ENCODE measurements at regions not wholly inside any gene's neighbourhood (a gene's known extent, or its start where the extent isn't known, plus 50 kb on each side); places are given as distances from the start of the nearest gene placed in this dataset.

GRCh38 chr3:163779396-163780344 lies 1298.6 kb downstream of the SI start:
- Histone ChIP-seq H3K27ac (no peak overlapping the region), H3K4me3 (no peak overlapping the region), H3K4me1 (no peaks in the 10 kb centered on the region), H3K27me3 (no peaks in the 10 kb centered on the region), H3K36me3 (no peaks in the 10 kb centered on the region), H3K9me3 (peaks cover 0 to 3% (median 0%) of the 10 kb centered on the region in 12 donors)
- intact Hi-C loops (cut with DNase I): no loop called here
- TF ChIP-seq CTCF (IDR thresholded peaks at IDR 0.05) (no peak), POLR2A (IDR thresholded peaks at IDR 0.05) (no peak)
- DNase-seq: no peak
- no peak for ATAC-seq
- 74 to 76% (median 74%) methylated on average over 13 of the region's 13 CpGs for WGBS, 4 donors

- ATAC-seq (no peak), DNase-seq (no peak)
- no peak overlapping the region for H3K27ac ChIP-seq
- intact Hi-C loops (cut with DNase I): no loop called here
- H3K27me3 ChIP-seq: no peaks in the 10 kb centered on the region
- H3K4me3 ChIP-seq: no peak overlapping the region
- peaks cover 0 to 17% (median 0%) of the 10 kb centered on the region in 12 donors for H3K9me3 ChIP-seq
- TF ChIP-seq POLR2A (IDR thresholded peaks at IDR 0.05): no peak
- no peak for TF ChIP-seq CTCF (IDR thresholded peaks at IDR 0.05)
- H3K36me3 ChIP-seq: no peaks in the 10 kb centered on the region
- no peaks in the 10 kb centered on the region for H3K4me1 ChIP-seq
Measured at GRCh38 chr3:163776743-163777142, 1301.6 kb downstream of the SI start.

DNA sequence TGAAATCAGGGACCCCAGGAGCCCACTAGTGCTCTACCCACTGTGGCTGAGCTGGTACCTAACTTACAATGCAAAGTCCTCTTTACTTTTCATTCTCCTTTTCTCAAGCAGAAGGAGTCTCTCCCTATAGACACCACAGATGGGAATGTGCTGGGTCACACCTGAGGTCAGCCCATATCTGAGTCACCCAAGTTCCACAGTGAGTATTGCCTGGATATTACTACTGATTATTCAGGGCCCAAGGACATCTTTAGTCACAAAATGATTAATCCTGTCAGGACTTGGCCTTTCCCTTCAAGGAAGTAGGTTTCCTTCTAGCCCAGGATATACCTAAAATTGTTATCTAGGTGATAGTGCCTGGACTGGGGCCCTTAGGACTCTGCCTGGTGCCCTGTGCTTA lies 1305.2 kb downstream of the SI start:
- Histone ChIP-seq H3K4me3 (no peak overlapping the region), H3K27me3 (no peaks in the 10 kb centered on the region), H3K27ac (no peak overlapping the region), H3K4me1 (no peaks in the 10 kb centered on the region), H3K9me3 (peaks cover 0 to 17% (median 0%) of the 10 kb centered on the region in 12 donors), H3K36me3 (no peaks in the 10 kb centered on the region)
- TF ChIP-seq CTCF (IDR thresholded peaks at IDR 0.05) (no peak), POLR2A (IDR thresholded peaks at IDR 0.05) (no peak)
- ATAC-seq (no peak), DNase-seq (no peak)
- intact Hi-C loops (cut with DNase I): no loop called here

GRCh38 chr3:163768048-163768447 lies 1310.2 kb downstream of the SI start:
- intact Hi-C loops (cut with DNase I): no loop called here
- no peaks in the 10 kb centered on the region for H3K27me3 ChIP-seq
- H3K36me3 ChIP-seq: no peaks in the 10 kb centered on the region
- no peaks in the 10 kb centered on the region for H3K4me1 ChIP-seq
- H3K27ac ChIP-seq: no peak overlapping the region
- no peak for ATAC-seq
- H3K9me3 ChIP-seq: peaks cover 0 to 10% (median 0%) of the 10 kb centered on the region in 12 donors
- TF ChIP-seq CTCF (IDR thresholded peaks at IDR 0.05): no peak
- no peak for TF ChIP-seq POLR2A (IDR thresholded peaks at IDR 0.05)
- H3K4me3 ChIP-seq: no peak overlapping the region
- DNase-seq: no peak

All from heart left ventricle (tissue), 16 donors.